ENCODE measurements at regions not wholly inside any gene's neighbourhood (a gene's known extent, or its start where the extent isn't known, plus 50 kb on each side); places are given as distances from the start of the nearest gene placed in this dataset.

GRCh38 chr5:61732369-61732768 is 400.3 kb downstream of the ZSWIM6 start:
- TF ChIP-seq EZH2phosphoT487 (IDR thresholded peaks at IDR 0.05; ENCODE audit: low read depth), result no peak
- TF ChIP-seq, protein P1, sequence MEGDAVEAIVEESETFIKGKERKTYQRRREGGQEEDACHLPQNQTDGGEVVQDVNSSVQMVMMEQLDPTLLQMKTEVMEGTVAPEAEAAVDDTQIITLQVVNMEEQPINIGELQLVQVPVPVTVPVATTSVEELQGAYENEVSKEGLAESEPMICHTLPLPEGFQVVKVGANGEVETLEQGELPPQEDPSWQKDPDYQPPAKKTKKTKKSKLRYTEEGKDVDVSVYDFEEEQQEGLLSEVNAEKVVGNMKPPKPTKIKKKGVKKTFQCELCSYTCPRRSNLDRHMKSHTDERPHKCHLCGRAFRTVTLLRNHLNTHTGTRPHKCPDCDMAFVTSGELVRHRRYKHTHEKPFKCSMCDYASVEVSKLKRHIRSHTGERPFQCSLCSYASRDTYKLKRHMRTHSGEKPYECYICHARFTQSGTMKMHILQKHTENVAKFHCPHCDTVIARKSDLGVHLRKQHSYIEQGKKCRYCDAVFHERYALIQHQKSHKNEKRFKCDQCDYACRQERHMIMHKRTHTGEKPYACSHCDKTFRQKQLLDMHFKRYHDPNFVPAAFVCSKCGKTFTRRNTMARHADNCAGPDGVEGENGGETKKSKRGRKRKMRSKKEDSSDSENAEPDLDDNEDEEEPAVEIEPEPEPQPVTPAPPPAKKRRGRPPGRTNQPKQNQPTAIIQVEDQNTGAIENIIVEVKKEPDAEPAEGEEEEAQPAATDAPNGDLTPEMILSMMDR (IDR thresholded peaks at IDR 0.05; ENCODE audit: low read depth, low read length), result no peak

Measured in OCI-LY3 (cell line).